HS-27A (cell line): ENCODE measurements at regions not wholly inside any gene's neighbourhood (a gene's known extent, or its start where the extent isn't known, plus 50 kb on each side); places are given as distances from the start of the nearest gene placed in this dataset.

ENCODE experiments used
- DNase-seq: peaks from one replicate; pipeline ENCODE4 v3.0.0-alpha.2; 2012; ENCODE audit warnings: low read depth, missing footprints

DNA sequence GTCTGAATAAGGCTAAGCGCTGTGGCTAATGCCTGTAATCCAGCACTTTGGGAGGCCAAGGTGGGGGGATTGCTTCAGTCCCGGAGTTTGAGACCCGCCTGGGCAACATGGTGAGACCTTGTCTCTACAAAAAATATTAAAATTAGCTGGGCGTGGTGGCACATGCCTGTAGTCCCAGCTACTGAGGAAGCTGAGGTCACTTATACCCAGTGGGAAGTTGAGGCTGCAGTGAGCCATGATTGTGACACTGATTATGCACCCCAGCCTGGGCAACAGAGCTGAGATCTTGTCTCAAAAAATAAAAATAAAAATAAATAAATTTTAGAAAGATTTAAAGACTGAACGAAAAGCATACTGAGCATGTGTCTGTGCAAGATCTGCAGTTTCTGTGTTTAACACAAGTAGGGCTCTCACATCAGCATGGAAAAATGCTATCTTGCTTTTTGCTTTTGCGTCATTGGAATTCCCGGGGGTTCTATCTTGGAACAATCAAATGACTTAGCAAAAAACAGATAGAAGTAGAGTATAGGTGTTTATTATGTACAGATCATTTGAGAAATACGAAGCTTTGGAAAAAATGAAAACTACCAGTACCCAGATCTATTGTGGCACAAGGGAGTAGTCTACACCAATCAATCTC lies 161.9 kb downstream of the CAPZA3 start:
- DNase-seq: no peak

GRCh38 chr12:18905134-18905533 lies 167.2 kb downstream of the CAPZA3 start:
- no peak for DNase-seq

GRCh38 chr12:18906395-18906794 lies 168.5 kb downstream of the CAPZA3 start:
- DNase-seq: no peak

- DNase-seq: no peak
These were observed 169.2 kb downstream of the CAPZA3 start for GRCh38 chr12:18907127-18907526.

GRCh38 chr12:18907728-18908127 lies 169.8 kb downstream of the CAPZA3 start:
- DNase-seq: no peak

- DNase-seq: no peak
These were observed 170.3 kb downstream of the CAPZA3 start for GRCh38 chr12:18908191-18908590.

DNA sequence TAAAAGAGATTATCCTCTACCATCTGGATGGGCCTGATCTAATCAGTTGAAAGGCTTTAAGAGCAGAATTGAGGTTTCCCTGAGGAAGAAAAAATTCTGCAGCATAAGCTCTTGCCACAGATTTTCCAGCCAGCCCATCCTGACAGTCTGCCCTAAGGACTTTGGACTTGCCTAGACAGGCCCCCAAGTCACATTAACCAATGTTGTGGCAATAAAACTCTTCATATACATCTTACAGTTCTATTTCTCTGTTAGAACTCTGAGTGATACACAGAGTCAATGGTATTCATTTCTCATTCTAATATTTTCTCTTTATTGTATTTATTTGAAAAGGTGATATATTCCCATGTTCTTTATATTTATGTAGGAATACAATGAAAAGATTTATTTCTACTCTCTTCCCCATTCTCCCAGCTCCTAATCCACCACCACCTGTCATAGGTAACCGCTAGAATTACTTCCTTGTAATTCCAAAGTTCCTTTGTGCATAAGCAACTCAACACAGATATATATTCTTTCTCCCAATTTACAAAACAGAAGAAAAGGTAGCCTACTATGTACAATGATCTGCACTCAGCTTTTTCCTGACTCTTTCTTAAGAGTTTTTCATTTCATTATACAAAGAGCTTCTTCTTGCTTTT lies 182.1 kb downstream of the CAPZA3 start:
- DNase-seq: no peak

- DNase-seq: no peak
These were observed 184.9 kb downstream of the CAPZA3 start for GRCh38 chr12:18922851-18923250.

DNA sequence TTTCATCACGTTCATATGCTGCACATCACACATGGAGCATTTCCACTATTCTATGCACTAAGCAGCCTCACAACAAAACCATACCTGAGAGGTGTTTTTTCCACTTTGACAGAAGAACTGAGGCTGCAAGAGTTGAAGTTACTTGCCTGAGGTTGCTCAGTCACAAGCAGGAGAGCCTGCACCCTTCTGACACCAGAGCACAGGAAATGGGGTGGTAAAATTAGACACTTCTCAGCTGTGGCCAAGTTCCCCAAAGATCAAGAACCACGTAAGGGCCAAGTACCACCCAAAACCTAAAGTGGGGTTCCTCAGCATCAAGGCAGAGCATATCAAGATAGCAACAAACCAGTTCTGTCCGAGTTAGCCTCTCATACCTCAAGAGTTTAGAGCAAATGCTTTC lies 185.8 kb downstream of the CAPZA3 start:
- no peak for DNase-seq

- no peak for DNase-seq
These were observed 188.3 kb downstream of the CAPZA3 start for GRCh38 chr12:18926188-18926587.

- no peak for DNase-seq
These were observed 194.3 kb downstream of the CAPZA3 start for GRCh38 chr12:18932211-18932610.

GRCh38 chr12:18932715-18933114 lies 194.8 kb downstream of the CAPZA3 start:
- DNase-seq: no peak

GRCh38 chr12:18935371-18935965 lies 194.1 kb upstream of the PLEKHA5 start:
- no peak for DNase-seq

DNA sequence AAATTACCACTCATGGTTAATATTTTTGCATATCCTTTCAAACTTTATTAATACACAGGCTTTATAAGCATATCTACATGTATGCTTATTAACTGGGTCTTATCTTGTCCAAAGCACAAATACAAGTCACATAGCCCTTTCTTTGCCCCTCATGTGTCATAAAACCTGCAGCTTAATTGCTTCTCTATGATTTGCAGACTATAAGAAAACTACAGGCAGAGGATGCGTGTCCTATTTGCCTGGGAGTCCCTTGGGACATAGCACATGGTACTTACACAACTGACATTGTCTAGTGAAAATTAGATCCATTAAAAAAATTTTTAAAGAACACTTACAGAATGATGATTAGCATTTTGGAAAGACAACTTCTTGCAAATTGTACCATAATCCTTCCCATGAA lies 190.5 kb upstream of the PLEKHA5 start:
- no peak for DNase-seq

GRCh38 chr12:18942669-18943068 lies 186.9 kb upstream of the PLEKHA5 start:
- no peak for DNase-seq

- no peak for DNase-seq
These were observed 186.3 kb upstream of the PLEKHA5 start for GRCh38 chr12:18943200-18943599.

DNA sequence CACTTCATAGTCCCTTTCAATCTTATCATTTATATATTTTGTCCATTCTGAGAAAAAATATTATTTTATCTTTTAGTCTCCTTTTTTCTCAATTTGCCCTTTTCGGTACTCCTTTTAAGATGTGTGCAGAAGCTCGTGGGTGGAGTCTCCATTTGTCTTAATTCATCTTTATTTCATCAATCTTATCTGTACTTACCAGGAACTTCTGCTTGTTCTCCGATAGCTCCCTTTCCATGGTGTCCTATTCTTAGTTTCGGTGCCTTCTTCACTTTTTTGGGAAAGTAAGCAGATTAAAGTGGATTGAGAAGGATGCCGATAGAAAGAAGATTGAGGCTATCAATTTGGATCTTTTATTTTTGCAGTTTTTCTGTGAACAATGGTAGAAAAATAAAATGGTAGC lies 183.4 kb upstream of the PLEKHA5 start:
- DNase-seq: no peak

GRCh38 chr12:18951218-18951617 lies 178.3 kb upstream of the PLEKHA5 start:
- DNase-seq: no peak

DNA sequence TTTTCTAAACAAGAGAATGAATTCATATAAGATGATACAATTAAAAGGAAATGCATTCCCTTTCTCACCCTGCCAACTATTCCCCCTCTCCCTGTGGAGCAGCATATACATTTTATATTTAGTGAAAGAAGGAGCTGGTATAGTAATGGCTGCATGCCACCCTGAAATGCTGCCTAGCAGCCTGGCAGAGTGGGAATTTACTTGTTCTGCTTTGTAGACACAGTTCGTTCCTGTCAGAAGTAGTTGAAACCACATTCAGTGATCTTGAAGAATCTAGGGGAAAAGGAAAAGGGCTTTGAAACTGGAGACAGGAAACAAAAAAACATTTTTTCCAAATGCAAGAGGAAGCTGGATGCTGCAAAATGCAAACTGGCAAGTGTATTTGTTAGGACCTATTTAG lies 176.0 kb upstream of the PLEKHA5 start:
- no peak for DNase-seq

DNA sequence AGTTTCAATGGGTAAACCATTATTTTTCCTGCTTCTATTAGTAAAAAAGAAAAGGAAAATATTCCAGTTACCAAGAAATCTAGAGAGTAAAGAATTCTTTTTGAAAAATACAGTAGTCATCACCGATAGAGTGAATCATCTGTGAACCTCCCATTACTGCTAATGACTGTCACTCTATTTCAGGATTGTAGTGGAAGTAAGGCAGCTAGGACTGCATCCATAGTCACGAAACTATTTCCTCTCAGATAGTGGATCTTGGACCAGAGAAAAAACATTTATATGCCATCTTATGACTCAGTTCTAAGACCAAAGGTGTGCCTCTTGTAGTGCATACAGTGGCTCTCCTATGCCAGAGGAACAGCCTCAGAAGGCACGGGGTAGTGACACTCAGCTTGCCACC lies 173.9 kb upstream of the PLEKHA5 start:
- DNase-seq: peak; percentile 5

DNA sequence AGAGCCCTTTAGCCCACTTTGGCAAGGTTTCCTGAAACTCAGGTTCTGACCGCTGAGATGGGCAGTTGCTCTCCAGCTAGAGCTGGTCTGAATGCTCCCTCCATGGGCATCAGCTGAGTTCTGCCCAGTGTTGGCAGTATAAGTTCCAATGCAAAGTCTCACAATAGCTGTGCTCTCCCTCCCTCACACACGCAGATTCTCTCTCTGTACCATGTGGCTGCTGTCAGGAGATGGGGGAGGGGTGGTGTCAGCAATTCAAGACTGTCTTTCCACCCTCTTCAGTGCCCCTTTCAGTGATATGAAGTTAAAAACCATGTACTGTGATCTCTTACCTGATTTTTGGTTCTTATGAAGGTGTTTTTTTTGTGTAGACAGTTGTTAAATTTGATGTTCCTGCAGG lies 164.3 kb upstream of the PLEKHA5 start:
- no peak for DNase-seq

- no peak for DNase-seq
These were observed 162.6 kb upstream of the PLEKHA5 start for GRCh38 chr12:18966954-18967353.

DNA sequence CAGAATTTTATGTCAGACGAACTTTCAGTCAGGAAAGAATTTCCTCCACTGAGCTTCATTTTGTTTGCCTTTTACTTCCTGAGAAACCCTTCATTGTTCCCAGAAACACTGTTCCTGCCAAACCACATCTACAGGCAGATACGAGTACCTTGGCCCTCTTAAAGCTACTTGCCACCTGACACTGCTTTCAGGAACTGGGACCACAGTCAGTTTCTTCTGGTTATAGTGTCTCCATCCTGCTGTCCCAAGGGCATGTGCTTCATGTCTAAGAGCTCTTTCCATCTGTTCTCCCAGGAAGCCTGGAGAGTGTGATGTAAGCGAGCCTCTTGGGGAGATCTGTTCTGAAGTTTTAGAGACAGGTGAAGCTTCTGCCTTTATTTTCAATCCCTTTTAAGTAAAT lies 161.7 kb upstream of the PLEKHA5 start:
- no peak for DNase-seq

DNA sequence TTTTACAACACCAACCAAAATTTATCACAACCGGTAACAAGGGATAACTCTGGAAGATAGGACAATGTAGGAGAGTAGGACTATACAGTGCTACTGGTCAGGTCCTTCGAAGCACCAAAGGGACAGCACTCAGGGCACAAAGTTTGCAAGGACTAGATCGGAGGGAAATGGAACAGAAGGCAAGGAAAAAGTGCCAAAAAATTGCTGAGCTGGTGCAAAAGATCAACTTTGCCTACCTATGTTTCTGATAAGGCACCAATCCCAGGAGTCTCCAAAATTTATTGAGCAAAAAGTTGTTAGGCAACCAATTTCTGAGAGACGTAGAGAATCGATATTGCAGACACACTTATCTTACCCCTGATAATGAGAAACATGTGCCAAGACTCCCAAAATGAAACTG lies 160.0 kb upstream of the PLEKHA5 start:
- no peak for DNase-seq
